H1 (cell line): ENCODE measurements at regions not wholly inside any gene's neighbourhood (a gene's known extent, or its start where the extent isn't known, plus 50 kb on each side); places are given as distances from the start of the nearest gene placed in this dataset.

Experiments used
- CTCF ChIA-PET: fragments of 300-600 bp; sonication (Branson Sonifier 250); formaldehyde crosslinking; loops from one replicate; lab custom pipeline; 2021; ENCODE audit not compliant: partially characterized antibody; lab: Charles Lee
- POLR2A ChIA-PET: fragments of 300-600 bp; sonication (Branson Sonifier 250); formaldehyde crosslinking; loops from one replicate; lab custom pipeline; 2021; ENCODE audit warnings: inconsistent platforms; ENCODE audit not compliant: partially characterized antibody; lab: Charles Lee
- DNase-seq, 2 experiments: peaks; one replicate each; pipeline versions ENCODE4 v3.0.0 to v3.0.0-alpha.2; 2010 to 2022; ENCODE audit warnings: low spot score in 2 of 2, low read depth in 1 of 2, mixed read lengths in 1 of 2
- FAIRE-seq: peaks from 2 replicates; lab custom pipeline; 2011; peaks lifted over from hg19 to GRCh38; lab: Jason Lieb, UNC
- H2AFZ ChIP-seq: 2 replicates; pipeline ENCODE4 v1.8.1; 2012; ENCODE audit warnings: low read length, inconsistent platforms
- H2AK5ac ChIP-seq: 2 replicates; pipeline ENCODE4 v1.6.1; 2013; ENCODE audit warnings: low read depth, low read length
- H2BK120ac ChIP-seq: replicated peaks from 2 replicates; pipeline ENCODE3; 2013; ENCODE audit warnings: low read depth, low read length, inconsistent platforms
- H2BK12ac ChIP-seq: 2 replicates; pipeline ENCODE4 v1.6.1; 2013; ENCODE audit warnings: low read depth, low read length
- H2BK15ac ChIP-seq: 2 replicates; pipeline ENCODE4 v1.6.1; 2013; ENCODE audit warnings: low read length
- H2BK20ac ChIP-seq: 2 replicates; pipeline ENCODE4 v1.6.1; 2013; ENCODE audit warnings: low read length
- H2BK5ac ChIP-seq: 2 replicates; pipeline ENCODE4 v1.6.1; 2013; ENCODE audit warnings: low read depth, low read length
- H3K14ac ChIP-seq: 2 replicates; pipeline ENCODE4 v1.6.1; 2013; ENCODE audit warnings: inconsistent platforms; ENCODE audit not compliant: insufficient read length
- H3K18ac ChIP-seq: 2 replicates; pipeline ENCODE4 v1.6.1; 2013; ENCODE audit warnings: low read length; ENCODE audit errors: extremely low read depth
- H3K23ac ChIP-seq: 2 replicates; pipeline ENCODE4 v1.6.1; 2013; ENCODE audit warnings: inconsistent platforms; ENCODE audit not compliant: insufficient read length
- H3K23me2 ChIP-seq: 2 replicates; pipeline ENCODE4 v1.6.1; 2013; ENCODE audit warnings: low read depth, low read length
- H3K27ac ChIP-seq: 2 replicates; pipeline ENCODE4 v1.6.1; 2011; ENCODE audit warnings: low read depth, low read length, inconsistent platforms
- H3K27me3 ChIP-seq, 4 experiments: replicated peaks in 1 of 4; 1 replicate in 1 of 4; 2 replicates in 3 of 4; pipeline versions ENCODE4 v1.6.1 to v1.8.1; 2011 to 2013; ENCODE audit warnings: low read length in 3 of 4, mild to moderate bottlenecking in 3 of 4, inconsistent platforms in 2 of 4, mixed read lengths in 2 of 4, moderate library complexity in 1 of 4; ENCODE audit not compliant: control insufficient read depth in 3 of 4, insufficient read depth in 3 of 4; ENCODE audit errors: extremely low read depth in 1 of 4
- H3K36me3 ChIP-seq, 4 experiments: 2 replicates each; pipeline versions ENCODE4 v1.6.1 to v1.8.1; 2011 to 2013; ENCODE audit warnings: mild to moderate bottlenecking in 4 of 4, low read length in 3 of 4, moderate library complexity in 2 of 4, control low read depth in 1 of 4, inconsistent platforms in 1 of 4; ENCODE audit not compliant: insufficient read depth in 4 of 4, control insufficient read depth in 2 of 4
- H3K4ac ChIP-seq: replicated peaks from 2 replicates; pipeline ENCODE3; 2013; ENCODE audit warnings: low read length, low read depth, mixed read lengths, inconsistent platforms; ENCODE audit not compliant: insufficient read length
- H3K4me1 ChIP-seq, 4 experiments: replicated peaks in 1 of 4; 1 replicate in 1 of 4; 2 replicates in 3 of 4; pipeline versions ENCODE4 v1.6.1 to v1.8.1; 2011 to 2013; ENCODE audit warnings: low read length in 3 of 4, inconsistent platforms in 2 of 4, mixed read lengths in 1 of 4; ENCODE audit not compliant: insufficient read depth in 4 of 4, control insufficient read depth in 3 of 4
- H3K4me2 ChIP-seq, 2 experiments: 2 replicates each; pipeline versions ENCODE4 v1.6.1 to v1.8.1; 2011 to 2013; ENCODE audit warnings: low read depth in 2 of 2, low read length in 2 of 2, control low read depth in 1 of 2, inconsistent platforms in 1 of 2, mild to moderate bottlenecking in 1 of 2; ENCODE audit not compliant: insufficient read depth in 1 of 2
- H3K4me3 ChIP-seq, 4 experiments: fragments of 200-600, 300-600 bp in 1 of 4; sonication (generic), shearing (Covaris generic), sonication (Bioruptor Twin) in 1 of 4; 2 replicates each; pipeline versions ENCODE4 v1.5.1 to v1.8.1; 2011 to 2016; ENCODE audit warnings: low read length in 4 of 4, low read depth in 3 of 4, control low read depth in 2 of 4, inconsistent platforms in 2 of 4, mild to moderate bottlenecking in 2 of 4, mixed read lengths in 1 of 4, moderate library complexity in 1 of 4; ENCODE audit not compliant: insufficient read depth in 2 of 4; ENCODE audit errors: extremely low read depth in 1 of 4
- H3K56ac ChIP-seq: replicated peaks from 2 replicates; pipeline ENCODE3; 2013; ENCODE audit warnings: low read depth, mild to moderate bottlenecking, mixed read lengths, low read length, inconsistent platforms; ENCODE audit not compliant: insufficient read length
- H3K79me1 ChIP-seq: 2 replicates; pipeline ENCODE4 v1.6.1; 2013; ENCODE audit warnings: low read depth, low read length, control low read depth
- H3K79me2 ChIP-seq, 2 experiments: 2 replicates each; pipeline versions ENCODE4 v1.6.1 to v1.8.1; 2012 to 2013; ENCODE audit warnings: low read length in 2 of 2, mild to moderate bottlenecking in 2 of 2, inconsistent platforms in 1 of 2; ENCODE audit not compliant: insufficient read depth in 2 of 2, control insufficient read depth in 1 of 2
- H3K9ac ChIP-seq, 4 experiments: replicated peaks in 1 of 4; 1 replicate in 1 of 4; 2 replicates in 3 of 4; pipeline versions ENCODE4 v1.6.1 to v1.8.1; 2011 to 2013; ENCODE audit warnings: low read depth in 3 of 4, low read length in 3 of 4, control low read depth in 2 of 4, mild to moderate bottlenecking in 2 of 4, moderate library complexity in 2 of 4, inconsistent platforms in 1 of 4; ENCODE audit errors: extremely low read depth in 1 of 4
- H3K9me3 ChIP-seq, 2 experiments: 2 replicates each; pipeline versions ENCODE4 v1.6.1 to v1.8.1; 2012 to 2013; ENCODE audit warnings: mild to moderate bottlenecking in 2 of 2, moderate library complexity in 2 of 2, control low read depth in 1 of 2, inconsistent platforms in 1 of 2, low read depth in 1 of 2, low read length in 1 of 2, mixed read lengths in 1 of 2; ENCODE audit not compliant: insufficient read depth in 2 of 2
- H4K20me1 ChIP-seq, 2 experiments: replicated peaks in 1 of 2; 2 replicates each; pipeline versions ENCODE3 to v1.8.1; 2011 to 2013; ENCODE audit warnings: inconsistent platforms in 2 of 2, low read length in 2 of 2, mild to moderate bottlenecking in 1 of 2; ENCODE audit not compliant: insufficient read depth in 2 of 2, control insufficient read depth in 1 of 2
- H4K5ac ChIP-seq: 2 replicates; pipeline ENCODE4 v1.6.1; 2013; ENCODE audit warnings: low read length, low read depth, mixed read lengths, inconsistent platforms; ENCODE audit not compliant: insufficient read length
- H4K8ac ChIP-seq: 2 replicates; pipeline ENCODE4 v1.8.0; 2013; ENCODE audit warnings: mild to moderate bottlenecking, moderate library complexity, low read length, inconsistent platforms; ENCODE audit not compliant: insufficient read depth; ENCODE audit errors: extremely low read depth
- H4K91ac ChIP-seq: replicated peaks from 2 replicates; pipeline ENCODE3; 2013; ENCODE audit warnings: low read length, mixed read lengths, inconsistent platforms; ENCODE audit not compliant: insufficient read length
- RBBP5 ChIP-seq: IDR thresholded peaks from 2 replicates; pipeline ENCODE4 v1.7.1; 2012; ENCODE audit warnings: low read depth, mild to moderate bottlenecking, inconsistent platforms, low read length, moderate library complexity, borderline replicate concordance
- WGBS, 2 experiments: shearing (Covaris generic) in 1 of 2; methylation state at CpG; one replicate each; pipeline versions ENCODE4 v1.1.6 to v1.1.7; 2013 to 2015; ENCODE audit warnings: low lambda C conversion rate in 2 of 2, mixed read lengths in 2 of 2, inconsistent platforms in 1 of 2, low coverage in 1 of 2, missing lambda C conversion rate in 1 of 2; ENCODE audit not compliant: insufficient replicate concordance in 2 of 2, insufficient coverage in 1 of 2, insufficient read length in 1 of 2; ENCODE audit errors: extremely low coverage in 1 of 2, missing lambda C conversion rate in 1 of 2; 5-methylcytosine and 5-hydroxymethylcytosine counted together

- no peak for FAIRE-seq
- CTCF ChIA-PET, result interaction anchor here (0.7 to 21.9 kb wide), 11 partner anchors 12 to 129 kb away, joined by 3 to 403 read pairs (median 3); partner anchors contain the start of gene IRF2BPL
Measured at GRCh38 chr14:76941544-76941943, 87.0 kb downstream of the IRF2BPL start.

More at GRCh38 chr14:76941544-76941943, 87.0 kb downstream of the IRF2BPL start:
- H2BK12ac ChIP-seq, result peak overlapping the region; percentile 0; the same call in 1 of the 2 replicates
- no peak overlapping the region for H4K5ac ChIP-seq
- TF ChIP-seq RBBP5, result no peak
- no peaks in the 10 kb centered on the region for H3K36me3 ChIP-seq
- no peaks in the 10 kb centered on the region; the same call in 1 of the 2 replicates for H3K79me1 ChIP-seq
- peaks cover 2 to 21% (median 8%) of the 10 kb centered on the region in 4 experiments for H3K4me1 ChIP-seq
- H3K4ac ChIP-seq, result no peak overlapping the region
- H3K4me3 ChIP-seq, result no peak overlapping the region
- no peak overlapping the region for H4K8ac ChIP-seq
- peak overlapping the region; percentile 24; the same call in 1 of the 2 replicates for H2BK5ac ChIP-seq
- no peak overlapping the region for H3K56ac ChIP-seq
- H3K79me2 ChIP-seq, result no peaks in the 10 kb centered on the region
- H3K27ac ChIP-seq, result no peak overlapping the region
- no peaks in the 10 kb centered on the region for H3K27me3 ChIP-seq
- no peak overlapping the region for H3K14ac ChIP-seq
- no peak overlapping the region for H2AK5ac ChIP-seq
- no peaks in the 10 kb centered on the region for H3K23me2 ChIP-seq
- no peak overlapping the region for H3K4me2 ChIP-seq
- H2BK20ac ChIP-seq, result peak overlapping the region; percentile 93; the same call in 1 of the 2 replicates
- no peaks in the 10 kb centered on the region for H3K9me3 ChIP-seq
- no peak overlapping the region for H3K23ac ChIP-seq
- no peak overlapping the region for H3K9ac ChIP-seq
- H4K20me1 ChIP-seq, result no peaks in the 10 kb centered on the region
- H3K18ac ChIP-seq, result no peak overlapping the region; the same call in 1 of the 2 replicates
- no peak overlapping the region for H2BK15ac ChIP-seq
- H4K91ac ChIP-seq, result peak overlapping the region; percentile 3
- no peak overlapping the region for H2AFZ ChIP-seq
- no peak overlapping the region for H2BK120ac ChIP-seq
- whole genome bisulfite sequencing, 2 experiments, result 90% methylated on average over 7 of the region's 7 CpGs; no CpG with 5 or more reads in 1 of the 2 experiments
- no peak for DNase-seq
- POLR2A ChIA-PET, result interaction anchor here (1.0 to 5.3 kb wide), 7 partner anchors 11 to 278 kb away, joined by 3 to 29 read pairs (median 3); no protein-coding TSS in a partner anchor
